ENCODE measurements at regions not wholly inside any gene's neighbourhood (a gene's known extent, or its start where the extent isn't known, plus 50 kb on each side); places are given as distances from the start of the nearest gene placed in this dataset.

GRCh38 chr3:35383216-35383615 lies 256.1 kb upstream of the ARPP21 start:
- H3K4me1 ChIP-seq (ENCODE audit: low read depth, poor library complexity, severe bottlenecking) = no peaks in the 10 kb centered on the region
- no peaks in the 10 kb centered on the region for H3K79me2 ChIP-seq (ENCODE audit: insufficient read depth, low read depth)
- no peak overlapping the region for H3K4me3 ChIP-seq (IDR thresholded peaks at IDR 0.05; ENCODE audit: insufficient read depth, low read depth, low read length)
- H3K4me2 ChIP-seq = no peak overlapping the region
- no peak overlapping the region for H3K27ac ChIP-seq
- H4K20me1 ChIP-seq (ENCODE audit: insufficient read depth) = no peaks in the 10 kb centered on the region
- no peaks in the 10 kb centered on the region for H3K36me3 ChIP-seq (ENCODE audit: insufficient read depth)
- H3K9ac ChIP-seq = no peak overlapping the region
- no peak for TF ChIP-seq CTCF (conservative IDR thresholded peaks at IDR 0.05; ENCODE audit: low read depth, low read length)
- no peaks in the 10 kb centered on the region for H3K27me3 ChIP-seq (ENCODE audit: insufficient read depth, low read depth)
- no peak overlapping the region for H2AFZ ChIP-seq (ENCODE audit: low read depth)

DNA sequence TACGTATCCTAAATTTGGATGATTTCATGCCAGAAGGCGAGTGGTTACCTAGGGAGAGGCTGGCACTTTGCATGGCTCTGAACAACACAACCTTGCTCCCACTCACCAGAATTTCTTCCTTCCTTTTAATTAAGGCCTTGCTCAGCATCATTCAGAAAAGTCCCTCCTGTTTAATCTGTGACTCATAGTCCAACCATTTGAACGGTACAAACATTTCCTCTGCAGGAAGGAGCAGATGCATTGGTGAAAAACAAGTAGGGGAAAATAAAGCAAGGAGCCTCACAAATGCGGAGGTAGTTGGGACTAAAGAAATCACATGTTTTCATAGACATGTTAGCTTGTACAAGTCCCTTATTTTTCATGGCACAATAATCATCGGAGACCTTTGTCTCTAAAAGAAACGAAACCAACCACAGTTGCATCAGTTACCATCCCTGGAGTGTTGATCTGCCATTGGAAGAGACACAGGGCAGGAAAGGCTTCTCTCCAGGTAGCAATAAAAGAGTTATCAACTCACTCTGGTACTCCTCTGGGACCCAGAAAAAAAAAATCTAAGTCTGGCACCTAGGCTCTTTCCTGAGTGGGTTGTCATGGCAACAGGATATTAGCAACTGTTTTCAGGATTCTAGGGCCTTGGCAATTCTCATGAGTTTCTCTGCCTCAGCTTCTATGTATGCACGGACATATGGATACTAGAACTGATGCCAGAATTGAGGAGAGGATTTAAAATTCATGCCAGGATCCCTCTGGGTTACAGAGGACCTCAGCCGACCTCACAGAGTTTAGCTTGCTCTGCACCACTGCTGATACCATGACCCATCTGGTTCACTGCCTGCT lies 255.4 kb upstream of the ARPP21 start:
- TF ChIP-seq CTCF (conservative IDR thresholded peaks at IDR 0.05; ENCODE audit: low read depth, low read length) = no peak
- H3K79me2 ChIP-seq (ENCODE audit: insufficient read depth, low read depth) = no peaks in the 10 kb centered on the region
- no peak overlapping the region for H3K4me2 ChIP-seq
- H3K9ac ChIP-seq = no peak overlapping the region
- H3K27me3 ChIP-seq (ENCODE audit: insufficient read depth, low read depth) = no peaks in the 10 kb centered on the region
- H4K20me1 ChIP-seq (ENCODE audit: insufficient read depth) = no peaks in the 10 kb centered on the region
- no peak overlapping the region for H3K4me3 ChIP-seq (IDR thresholded peaks at IDR 0.05; ENCODE audit: insufficient read depth, low read depth, low read length)
- no peak overlapping the region for H3K27ac ChIP-seq
- H2AFZ ChIP-seq (ENCODE audit: low read depth) = no peak overlapping the region
- no peaks in the 10 kb centered on the region for H3K4me1 ChIP-seq (ENCODE audit: low read depth, poor library complexity, severe bottlenecking)
- H3K36me3 ChIP-seq (ENCODE audit: insufficient read depth) = no peaks in the 10 kb centered on the region

GRCh38 chr3:35385271-35385670 lies 254.1 kb upstream of the ARPP21 start:
- H3K79me2 ChIP-seq (ENCODE audit: insufficient read depth, low read depth) = no peaks in the 10 kb centered on the region
- H3K4me2 ChIP-seq = no peak overlapping the region
- no peaks in the 10 kb centered on the region for H3K27me3 ChIP-seq (ENCODE audit: insufficient read depth, low read depth)
- no peaks in the 10 kb centered on the region for H4K20me1 ChIP-seq (ENCODE audit: insufficient read depth)
- no peak overlapping the region for H3K4me3 ChIP-seq (IDR thresholded peaks at IDR 0.05; ENCODE audit: insufficient read depth, low read depth, low read length)
- no peak for TF ChIP-seq CTCF (conservative IDR thresholded peaks at IDR 0.05; ENCODE audit: low read depth, low read length)
- H3K27ac ChIP-seq = no peak overlapping the region
- H3K36me3 ChIP-seq (ENCODE audit: insufficient read depth) = no peaks in the 10 kb centered on the region
- no peak overlapping the region for H2AFZ ChIP-seq (ENCODE audit: low read depth)
- H3K4me1 ChIP-seq (ENCODE audit: low read depth, poor library complexity, severe bottlenecking) = no peaks in the 10 kb centered on the region
- H3K9ac ChIP-seq = no peak overlapping the region

- H3K36me3 ChIP-seq (ENCODE audit: insufficient read depth) = no peaks in the 10 kb centered on the region
- no peak overlapping the region for H3K9ac ChIP-seq
- no peaks in the 10 kb centered on the region for H3K27me3 ChIP-seq (ENCODE audit: insufficient read depth, low read depth)
- H3K4me3 ChIP-seq (IDR thresholded peaks at IDR 0.05; ENCODE audit: insufficient read depth, low read depth, low read length) = no peak overlapping the region
- no peak overlapping the region for H3K27ac ChIP-seq
- no peaks in the 10 kb centered on the region for H3K79me2 ChIP-seq (ENCODE audit: insufficient read depth, low read depth)
- H3K4me2 ChIP-seq = no peak overlapping the region
- no peaks in the 10 kb centered on the region for H4K20me1 ChIP-seq (ENCODE audit: insufficient read depth)
- H3K4me1 ChIP-seq (ENCODE audit: low read depth, poor library complexity, severe bottlenecking) = no peaks in the 10 kb centered on the region
- no peak overlapping the region for H2AFZ ChIP-seq (ENCODE audit: low read depth)
- no peak for TF ChIP-seq CTCF (conservative IDR thresholded peaks at IDR 0.05; ENCODE audit: low read depth, low read length)
Observed at GRCh38 chr3:35389907-35390306, 249.4 kb upstream of the ARPP21 start.

All from KMS-11 (cell line).